Endodermal cell (in vitro differentiated cells): ENCODE measurements at regions not wholly inside any gene's neighbourhood (a gene's known extent, or its start where the extent isn't known, plus 50 kb on each side); places are given as distances from the start of the nearest gene placed in this dataset.

Source experiments
- DNase-seq: peaks from one replicate; pipeline ENCODE4 v3.0.0-alpha.2; 2017
- H3K27ac ChIP-seq: 2 replicates; pipeline ENCODE4 v1.5.1; 2013; ENCODE audit warnings: mild to moderate bottlenecking, low read depth, low read length, moderate library complexity
- H3K27me3 ChIP-seq: 2 replicates; pipeline ENCODE4 v1.6.1; 2013; ENCODE audit warnings: mild to moderate bottlenecking, low read length, moderate library complexity; ENCODE audit not compliant: insufficient read depth, control insufficient read depth, poor library complexity, severe bottlenecking
- H3K36me3 ChIP-seq: 2 replicates; pipeline ENCODE4 v1.7.0; 2013; ENCODE audit warnings: mild to moderate bottlenecking, low read length, moderate library complexity; ENCODE audit not compliant: control insufficient read depth, insufficient read depth
- H3K4me1 ChIP-seq: one replicate; pipeline ENCODE4 v1.7.0; 2013; ENCODE audit warnings: low read length; ENCODE audit not compliant: control insufficient read depth, insufficient read depth
- H3K4me3 ChIP-seq: 2 replicates; pipeline ENCODE4 v1.5.1; 2013; ENCODE audit warnings: mild to moderate bottlenecking, low read length, moderate library complexity
- H3K9ac ChIP-seq: 2 replicates; pipeline ENCODE4 v1.6.1; 2013; ENCODE audit warnings: mild to moderate bottlenecking, low read length, moderate library complexity; ENCODE audit not compliant: poor library complexity, severe bottlenecking; ENCODE audit errors: extremely low read depth
- H3K9me3 ChIP-seq: 2 replicates; pipeline ENCODE4 v1.6.1; 2013; ENCODE audit warnings: mild to moderate bottlenecking, low read length, moderate library complexity; ENCODE audit not compliant: control insufficient read depth
- H3K27ac Mint-ChIP-seq: 2 replicates; pipeline ENCODE4 v1.8.0; 2020; ENCODE audit warnings: mixed read lengths
- H3K27me3 Mint-ChIP-seq: 2 replicates; pipeline ENCODE4 v1.8.0; 2021; ENCODE audit warnings: mild to moderate bottlenecking, mixed read lengths; ENCODE audit not compliant: insufficient read depth
- H3K36me3 Mint-ChIP-seq: 2 replicates; pipeline ENCODE4 v1.8.0; 2020; ENCODE audit warnings: low read depth, mixed read lengths
- H3K4me1 Mint-ChIP-seq: 2 replicates; pipeline ENCODE4 v1.8.0; 2020; ENCODE audit warnings: mixed read lengths
- H3K4me3 Mint-ChIP-seq: 2 replicates; pipeline ENCODE4 v1.8.0; 2020; ENCODE audit warnings: mild to moderate bottlenecking, moderate library complexity, mixed read lengths
- H3K9me3 Mint-ChIP-seq: 2 replicates; pipeline ENCODE4 v1.8.0; 2020; ENCODE audit warnings: mild to moderate bottlenecking, mixed read lengths
- WGBS, 2 experiments: methylation state at CpG; one replicate each; pipeline versions ENCODE4 v1.1.5 to v1.1.7; 2013; ENCODE audit warnings: missing lambda C conversion rate in 2 of 2, mixed read lengths in 1 of 2; ENCODE audit not compliant: insufficient coverage in 1 of 2, insufficient read length in 1 of 2; 5-methylcytosine and 5-hydroxymethylcytosine counted together
- TF ChIP-seq, protein P1 (sequence below): fragments of 200-600 bp; sonication (generic); conservative IDR thresholded peaks from 2 replicates; pipeline ENCODE4 v1.5.0; 2021; ENCODE audit warnings: antibody characterized with exemption, mild to moderate bottlenecking

DNA sequence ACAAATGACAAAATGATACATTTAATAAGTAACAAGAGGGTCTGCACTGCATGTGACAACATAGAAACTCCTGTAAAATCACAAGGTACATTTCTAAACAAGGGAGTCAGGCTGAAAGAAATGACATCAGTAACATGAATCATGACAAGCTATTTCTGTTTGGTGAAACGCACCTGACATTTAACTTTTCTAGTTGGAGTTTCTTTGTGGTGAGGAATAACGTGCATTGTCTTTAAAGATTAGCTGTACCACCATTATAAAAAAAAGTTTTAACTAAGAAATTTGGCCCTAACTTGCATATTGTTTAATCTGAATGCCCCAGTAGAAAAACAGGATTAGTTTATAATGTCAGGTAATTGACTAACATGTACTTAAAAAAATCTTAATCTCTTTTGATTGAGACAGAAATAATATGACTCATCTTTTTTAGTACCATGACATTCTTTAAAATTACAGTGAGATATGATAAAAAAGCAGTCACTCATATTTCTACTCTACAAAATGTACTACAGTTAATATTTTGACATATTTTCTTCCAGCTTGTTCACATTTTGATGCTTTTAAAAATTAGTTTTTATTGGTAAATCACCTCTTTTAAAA is 418.2 kb downstream of the KLF12 start:
- Histone ChIP-seq H3K4me1 (peaks cover 9% of the 10 kb centered on the region), H3K9me3 (no peaks in the 10 kb centered on the region), H3K27ac (no peak overlapping the region), H3K9ac (no peak overlapping the region), H3K27me3 (no peaks in the 10 kb centered on the region), H3K36me3 (no peaks in the 10 kb centered on the region), H3K4me3 (no peak overlapping the region)
- 83% methylated on average over 2 of the region's 2 CpGs; no CpG with 5 or more reads in 1 of the 2 experiments for WGBS, 2 experiments
- TF ChIP-seq, protein P1, sequence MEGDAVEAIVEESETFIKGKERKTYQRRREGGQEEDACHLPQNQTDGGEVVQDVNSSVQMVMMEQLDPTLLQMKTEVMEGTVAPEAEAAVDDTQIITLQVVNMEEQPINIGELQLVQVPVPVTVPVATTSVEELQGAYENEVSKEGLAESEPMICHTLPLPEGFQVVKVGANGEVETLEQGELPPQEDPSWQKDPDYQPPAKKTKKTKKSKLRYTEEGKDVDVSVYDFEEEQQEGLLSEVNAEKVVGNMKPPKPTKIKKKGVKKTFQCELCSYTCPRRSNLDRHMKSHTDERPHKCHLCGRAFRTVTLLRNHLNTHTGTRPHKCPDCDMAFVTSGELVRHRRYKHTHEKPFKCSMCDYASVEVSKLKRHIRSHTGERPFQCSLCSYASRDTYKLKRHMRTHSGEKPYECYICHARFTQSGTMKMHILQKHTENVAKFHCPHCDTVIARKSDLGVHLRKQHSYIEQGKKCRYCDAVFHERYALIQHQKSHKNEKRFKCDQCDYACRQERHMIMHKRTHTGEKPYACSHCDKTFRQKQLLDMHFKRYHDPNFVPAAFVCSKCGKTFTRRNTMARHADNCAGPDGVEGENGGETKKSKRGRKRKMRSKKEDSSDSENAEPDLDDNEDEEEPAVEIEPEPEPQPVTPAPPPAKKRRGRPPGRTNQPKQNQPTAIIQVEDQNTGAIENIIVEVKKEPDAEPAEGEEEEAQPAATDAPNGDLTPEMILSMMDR = no peak
- no peak for DNase-seq
- peaks cover 9% of the 10 kb centered on the region for H3K36me3 Mint-ChIP-seq
- H3K27ac Mint-ChIP-seq = no peak overlapping the region
- no peaks in the 10 kb centered on the region for H3K9me3 Mint-ChIP-seq
- H3K4me1 Mint-ChIP-seq = peaks cover 25% of the 10 kb centered on the region
- H3K27me3 Mint-ChIP-seq = no peaks in the 10 kb centered on the region
- H3K4me3 Mint-ChIP-seq = no peak overlapping the region

DNA sequence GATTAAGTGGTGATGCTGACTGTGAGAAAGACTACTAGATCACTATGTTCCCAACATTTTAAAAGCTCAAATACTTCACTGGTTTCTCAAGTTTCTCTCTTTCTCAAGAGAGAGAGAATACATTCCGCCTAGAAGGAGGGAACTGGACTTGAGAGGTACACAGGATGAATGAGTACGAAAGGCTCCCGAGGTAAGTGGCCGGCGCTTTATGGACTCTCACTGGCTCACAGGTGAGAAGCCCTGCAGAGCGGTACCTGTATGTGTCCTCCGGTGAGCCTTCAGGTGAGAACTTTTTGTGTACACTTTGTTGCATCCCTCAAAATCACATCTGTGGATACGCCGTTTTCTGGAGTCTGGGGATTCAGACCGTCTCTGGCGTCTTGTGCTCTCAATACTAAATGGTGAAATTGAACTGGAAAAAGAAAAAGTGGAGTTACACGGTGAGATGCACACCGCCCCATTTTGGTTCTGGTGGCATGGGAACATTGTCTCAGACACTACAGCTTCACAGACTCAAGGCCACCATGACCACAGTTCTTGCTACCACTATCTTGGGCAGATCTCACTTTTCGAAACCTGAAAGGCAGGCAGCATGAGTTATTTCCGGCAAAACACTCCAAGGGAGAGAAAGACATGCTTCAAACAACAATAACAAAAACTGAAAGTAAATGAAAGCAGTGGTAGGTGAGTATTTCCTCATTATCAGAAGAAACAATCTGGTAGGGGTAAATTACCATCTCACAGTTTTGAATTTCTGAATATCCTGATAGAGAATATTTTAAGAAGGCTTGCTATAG is 418.9 kb downstream of the KLF12 start:
- Histone ChIP-seq H3K36me3 (no peaks in the 10 kb centered on the region), H3K9me3 (no peaks in the 10 kb centered on the region), H3K27ac (no peak overlapping the region), H3K9ac (no peak overlapping the region), H3K4me1 (peaks cover 6% of the 10 kb centered on the region), H3K27me3 (no peaks in the 10 kb centered on the region), H3K4me3 (no peak overlapping the region)
- Mint-ChIP-seq H3K27ac (no peak overlapping the region), H3K36me3 (peaks cover 15% of the 10 kb centered on the region), H3K27me3 (no peaks in the 10 kb centered on the region), H3K4me1 (peaks cover 18% of the 10 kb centered on the region), H3K9me3 (no peaks in the 10 kb centered on the region), H3K4me3 (no peak overlapping the region)
- TF ChIP-seq, protein P1 = no peak
- 94 to 96% methylated on average over 10 to 15 of the region's 15 CpGs for WGBS, 2 experiments
- no peak for DNase-seq

DNA sequence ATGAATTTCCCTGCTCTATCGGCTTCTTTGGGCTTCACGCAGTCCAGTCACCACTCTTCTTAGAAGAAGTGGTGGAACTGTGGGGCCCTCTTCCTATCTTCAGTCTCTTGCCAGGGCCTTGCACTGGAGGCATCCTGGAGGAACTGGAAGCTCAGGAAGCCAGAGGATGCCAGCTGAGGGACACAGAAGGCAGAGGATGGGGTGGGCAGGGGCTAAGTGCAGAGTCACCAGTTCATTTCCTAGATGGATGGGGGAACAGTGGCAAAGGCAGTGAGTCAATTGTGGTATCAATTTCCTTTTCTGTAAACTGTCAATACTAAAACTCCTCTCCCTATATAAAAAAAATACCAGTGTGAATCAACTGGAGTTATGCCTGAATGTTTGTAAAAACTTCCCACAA is 419.7 kb downstream of the KLF12 start:
- Histone ChIP-seq H3K9ac (no peak overlapping the region), H3K4me1 (peaks cover 2% of the 10 kb centered on the region), H3K27me3 (no peaks in the 10 kb centered on the region), H3K36me3 (no peaks in the 10 kb centered on the region), H3K9me3 (no peaks in the 10 kb centered on the region), H3K27ac (no peak overlapping the region), H3K4me3 (no peak overlapping the region)
- no peak overlapping the region for H3K27ac Mint-ChIP-seq
- H3K4me3 Mint-ChIP-seq = no peak overlapping the region
- H3K36me3 Mint-ChIP-seq = peaks cover 15% of the 10 kb centered on the region
- H3K9me3 Mint-ChIP-seq = no peaks in the 10 kb centered on the region
- H3K4me1 Mint-ChIP-seq = peaks cover 11% of the 10 kb centered on the region
- no peak for DNase-seq
- WGBS, 2 experiments = 97% methylated on average over 2 of the region's 2 CpGs; no CpG with 5 or more reads in 1 of the 2 experiments
- TF ChIP-seq, protein P1 = no peak
- H3K27me3 Mint-ChIP-seq = no peaks in the 10 kb centered on the region
